ENCODE measurements at regions not wholly inside any gene's neighbourhood (a gene's known extent, or its start where the extent isn't known, plus 50 kb on each side); places are given as distances from the start of the nearest gene placed in this dataset.

- intact Hi-C loops (cut with DNase I; ENCODE audit: low total_unique reads) = no loop called here
- H3K4me1 ChIP-seq = no peaks in the 10 kb centered on the region
- no peaks in the 10 kb centered on the region for H3K27me3 ChIP-seq (replicated peaks in 1 of 7)
- no peak overlapping the region for H3K27ac ChIP-seq
- H3K9me3 ChIP-seq = peaks cover 0 to 6% (median 0%) of the 10 kb centered on the region in 8 donors
- no peak for DNase-seq
- no peaks in the 10 kb centered on the region for H3K36me3 ChIP-seq
- WGBS, 5 donors = 52 to 82% (median 67%) methylated on average over 2 of the region's 2 CpGs
- H3K4me3 ChIP-seq = no peak overlapping the region
- no peak for TF ChIP-seq POLR2A (IDR thresholded peaks at IDR 0.05)
- TF ChIP-seq, protein P1, sequence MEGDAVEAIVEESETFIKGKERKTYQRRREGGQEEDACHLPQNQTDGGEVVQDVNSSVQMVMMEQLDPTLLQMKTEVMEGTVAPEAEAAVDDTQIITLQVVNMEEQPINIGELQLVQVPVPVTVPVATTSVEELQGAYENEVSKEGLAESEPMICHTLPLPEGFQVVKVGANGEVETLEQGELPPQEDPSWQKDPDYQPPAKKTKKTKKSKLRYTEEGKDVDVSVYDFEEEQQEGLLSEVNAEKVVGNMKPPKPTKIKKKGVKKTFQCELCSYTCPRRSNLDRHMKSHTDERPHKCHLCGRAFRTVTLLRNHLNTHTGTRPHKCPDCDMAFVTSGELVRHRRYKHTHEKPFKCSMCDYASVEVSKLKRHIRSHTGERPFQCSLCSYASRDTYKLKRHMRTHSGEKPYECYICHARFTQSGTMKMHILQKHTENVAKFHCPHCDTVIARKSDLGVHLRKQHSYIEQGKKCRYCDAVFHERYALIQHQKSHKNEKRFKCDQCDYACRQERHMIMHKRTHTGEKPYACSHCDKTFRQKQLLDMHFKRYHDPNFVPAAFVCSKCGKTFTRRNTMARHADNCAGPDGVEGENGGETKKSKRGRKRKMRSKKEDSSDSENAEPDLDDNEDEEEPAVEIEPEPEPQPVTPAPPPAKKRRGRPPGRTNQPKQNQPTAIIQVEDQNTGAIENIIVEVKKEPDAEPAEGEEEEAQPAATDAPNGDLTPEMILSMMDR (IDR thresholded peaks at IDR 0.05 in 8 of 11, conservative IDR thresholded peaks at IDR 0.05 in 3 of 11) = no peak
- no peak for TF ChIP-seq POLR2AphosphoS5 (IDR thresholded peaks at IDR 0.05)
These were observed 202.0 kb upstream of the VEPH1 start for GRCh38 chr3:157705258-157705657.

GRCh38 chr3:157700405-157700804, 197.2 kb upstream of the VEPH1 start:
- H3K4me1 ChIP-seq = no peaks in the 10 kb centered on the region
- no peak overlapping the region for H3K27ac ChIP-seq
- H3K4me3 ChIP-seq = no peak overlapping the region
- 66 to 88% (median 78%) methylated on average over 3 of the region's 3 CpGs for WGBS, 5 donors
- H3K9me3 ChIP-seq = peaks cover 0 to 6% (median 0%) of the 10 kb centered on the region in 8 donors
- no peaks in the 10 kb centered on the region for H3K36me3 ChIP-seq
- no peak for TF ChIP-seq POLR2AphosphoS5 (IDR thresholded peaks at IDR 0.05)
- TF ChIP-seq POLR2A (IDR thresholded peaks at IDR 0.05) = no peak
- TF ChIP-seq, protein P1 (IDR thresholded peaks at IDR 0.05 in 8 of 11, conservative IDR thresholded peaks at IDR 0.05 in 3 of 11) = no peak
- intact Hi-C loops (cut with DNase I; ENCODE audit: low total_unique reads) = no loop called here
- no peak for DNase-seq
- no peaks in the 10 kb centered on the region for H3K27me3 ChIP-seq (replicated peaks in 1 of 7)

GRCh38 chr3:157695586-157695985, 192.4 kb upstream of the VEPH1 start:
- no peak for TF ChIP-seq POLR2AphosphoS5 (IDR thresholded peaks at IDR 0.05)
- TF ChIP-seq, protein P1 (IDR thresholded peaks at IDR 0.05 in 8 of 11, conservative IDR thresholded peaks at IDR 0.05 in 3 of 11) = no peak
- no peak for TF ChIP-seq POLR2A (IDR thresholded peaks at IDR 0.05)
- Histone ChIP-seq H3K4me1 (no peaks in the 10 kb centered on the region), H3K27ac (no peak overlapping the region), H3K9me3 (peaks cover 0 to 7% (median 0%) of the 10 kb centered on the region in 8 donors), H3K27me3 (replicated peaks in 1 of 7) (no peaks in the 10 kb centered on the region), H3K4me3 (no peak overlapping the region), H3K36me3 (no peaks in the 10 kb centered on the region)
- intact Hi-C loops (cut with DNase I; ENCODE audit: low total_unique reads) = no loop called here
- DNase-seq = no peak

GRCh38 chr3:157695103-157695502, 191.9 kb upstream of the VEPH1 start:
- no peak for DNase-seq
- H3K4me3 ChIP-seq = no peak overlapping the region
- H3K27ac ChIP-seq = no peak overlapping the region
- 67 to 88% (median 86%) methylated on average over 2 of the region's 2 CpGs for WGBS, 5 donors
- peaks cover 0 to 10% (median 0%) of the 10 kb centered on the region in 8 donors for H3K9me3 ChIP-seq
- H3K36me3 ChIP-seq = no peaks in the 10 kb centered on the region
- TF ChIP-seq POLR2A (IDR thresholded peaks at IDR 0.05) (no peak), POLR2AphosphoS5 (IDR thresholded peaks at IDR 0.05) (no peak)
- TF ChIP-seq, protein P1 (IDR thresholded peaks at IDR 0.05 in 8 of 11, conservative IDR thresholded peaks at IDR 0.05 in 3 of 11) = no peak
- no peaks in the 10 kb centered on the region for H3K4me1 ChIP-seq
- intact Hi-C loops (cut with DNase I; ENCODE audit: low total_unique reads) = no loop called here
- no peaks in the 10 kb centered on the region for H3K27me3 ChIP-seq (replicated peaks in 1 of 7)
